ENCODE measurements at regions not wholly inside any gene's neighbourhood (a gene's known extent, or its start where the extent isn't known, plus 50 kb on each side); places are given as distances from the start of the nearest gene placed in this dataset.

- no peak for DNase-seq (ENCODE audit: low read depth in 3 of 3, low spot score in 1 of 3)
Measured at GRCh38 chr21:38959692-38960061, 153.9 kb downstream of the ETS2 start.

DNA sequence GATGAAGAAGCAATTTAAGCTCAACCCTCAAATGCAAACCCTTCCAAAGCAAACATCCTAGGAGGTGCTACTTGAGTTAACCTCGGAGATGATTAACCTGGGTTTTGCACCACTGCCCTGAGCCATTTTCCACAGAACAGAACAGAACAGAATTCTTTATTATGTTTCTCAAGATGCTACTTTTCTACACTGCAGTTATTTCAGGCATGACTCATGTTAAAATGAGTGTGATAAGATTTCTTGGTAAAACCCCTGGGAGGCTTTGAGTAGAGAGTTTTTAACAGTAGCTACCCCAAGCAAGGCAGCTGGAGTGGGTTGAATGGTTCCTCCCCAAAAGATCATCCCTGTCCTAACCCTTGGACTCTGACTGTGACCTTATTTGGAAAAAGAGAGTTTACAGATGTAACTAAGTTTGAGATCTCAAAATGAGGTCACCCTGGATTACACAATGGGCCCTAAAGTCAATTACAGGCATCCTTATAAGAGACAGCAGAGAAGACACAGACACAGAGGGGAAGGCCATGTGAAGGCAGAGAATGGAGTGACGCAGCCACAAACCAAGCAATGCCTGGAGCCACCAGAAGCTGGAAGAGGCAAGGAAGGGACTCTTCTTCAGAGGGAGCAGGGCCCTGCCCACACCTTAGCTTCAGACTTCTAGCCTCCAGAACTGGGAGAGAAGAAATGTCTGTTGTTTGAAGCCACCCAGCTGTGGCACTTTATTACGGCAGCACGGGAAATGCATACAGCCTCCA is 153.4 kb downstream of the ETS2 start:
- DNase-seq (ENCODE audit: low read depth in 3 of 3, low spot score in 1 of 3) = no peak

DNA sequence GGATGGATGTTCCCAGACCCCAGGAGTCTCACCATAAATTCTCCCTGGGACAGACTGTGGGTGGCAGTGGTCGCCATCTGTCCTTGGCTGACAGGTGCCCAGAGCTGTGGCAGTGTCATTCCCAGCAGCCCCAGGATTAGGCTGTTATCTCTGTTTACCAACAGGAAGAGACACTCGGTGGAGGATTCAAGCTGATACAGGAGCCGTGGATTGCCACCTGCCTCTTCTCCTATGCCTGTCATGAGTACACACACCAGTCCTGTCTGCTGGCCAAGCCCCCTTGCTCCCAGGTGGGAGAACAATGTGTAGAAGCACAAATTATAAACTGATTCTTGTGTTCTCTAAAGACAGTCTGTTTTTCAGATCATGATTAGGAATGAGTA is 152.6 kb downstream of the ETS2 start:
- DNase-seq (ENCODE audit: low read depth in 3 of 3, low spot score in 1 of 3) = no peak

DNA sequence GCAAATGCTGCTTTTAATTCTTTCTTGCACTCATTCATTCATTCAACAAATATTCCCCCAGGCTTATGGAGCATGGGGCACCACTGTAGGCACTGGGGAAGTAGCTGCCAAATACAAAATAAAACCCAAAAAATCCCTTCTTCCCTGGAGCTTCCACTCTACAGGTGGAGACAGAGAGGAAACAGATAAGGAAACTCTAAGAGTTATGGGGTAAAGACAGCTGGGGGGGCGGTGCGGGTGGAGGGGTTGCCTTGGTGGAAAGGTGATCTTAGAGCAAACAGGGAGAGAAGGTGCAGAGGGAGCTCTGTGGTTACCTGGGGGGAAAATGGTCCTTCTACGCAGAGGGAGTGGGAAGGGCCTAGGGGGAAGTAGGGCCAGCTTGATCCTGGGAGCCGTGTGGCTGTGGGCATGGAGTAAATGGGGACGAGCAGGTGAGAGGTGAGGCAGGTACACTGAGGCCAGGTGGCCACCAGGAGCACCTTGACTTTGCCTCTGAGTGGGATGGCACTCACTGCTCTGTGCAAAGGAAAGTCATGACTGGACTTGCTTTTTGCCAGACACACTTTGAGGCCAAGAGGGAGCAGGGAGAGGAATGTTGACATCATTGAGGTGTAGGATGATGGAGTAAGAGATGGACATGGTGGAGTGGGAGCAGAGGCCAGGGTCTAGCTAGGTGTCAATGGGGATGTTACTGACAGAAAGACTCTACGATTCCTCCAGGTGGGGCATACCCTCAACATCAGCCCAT is 152.0 kb downstream of the ETS2 start:
- no peak for DNase-seq (ENCODE audit: low read depth in 3 of 3, low spot score in 1 of 3)

DNA sequence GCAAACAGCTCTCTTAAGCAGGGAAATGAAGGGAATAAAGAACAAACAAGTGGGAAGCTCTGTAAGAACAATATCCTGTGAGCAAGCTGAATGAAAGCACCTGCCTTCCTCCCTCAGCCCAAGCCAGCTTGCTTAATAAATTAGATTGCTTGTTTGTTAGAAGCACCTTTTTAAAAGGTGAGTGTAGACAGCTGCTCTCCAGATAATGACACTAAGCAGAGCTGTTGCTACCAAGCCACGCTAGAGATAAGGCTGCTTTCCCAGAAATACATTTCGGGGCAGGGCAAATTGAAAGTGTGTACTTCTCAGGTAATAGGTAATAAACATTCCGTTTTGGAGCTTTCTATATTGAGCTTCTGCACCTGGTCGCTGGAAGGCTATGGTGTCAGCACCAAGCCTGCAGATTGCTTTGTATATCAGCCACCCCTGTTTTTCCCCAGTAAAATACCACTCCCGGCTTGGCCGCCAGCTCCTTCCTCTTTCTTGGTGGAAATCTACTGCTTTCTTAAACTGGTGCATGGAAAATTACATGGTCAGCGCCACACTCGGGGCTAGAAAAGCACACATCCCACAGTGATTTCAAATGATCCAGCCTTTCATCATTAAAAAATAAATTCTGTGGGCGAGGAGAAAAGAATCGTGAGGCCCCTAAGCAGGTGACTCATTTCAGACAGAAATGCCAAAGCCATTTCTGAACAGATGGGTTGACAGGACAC is 151.3 kb downstream of the ETS2 start:
- no peak for DNase-seq (ENCODE audit: low read depth in 3 of 3, low spot score in 1 of 3)

- no peak for DNase-seq (ENCODE audit: low read depth in 3 of 3, low spot score in 1 of 3)
Measured at GRCh38 chr21:38956521-38956855, 150.8 kb downstream of the ETS2 start.

DNA sequence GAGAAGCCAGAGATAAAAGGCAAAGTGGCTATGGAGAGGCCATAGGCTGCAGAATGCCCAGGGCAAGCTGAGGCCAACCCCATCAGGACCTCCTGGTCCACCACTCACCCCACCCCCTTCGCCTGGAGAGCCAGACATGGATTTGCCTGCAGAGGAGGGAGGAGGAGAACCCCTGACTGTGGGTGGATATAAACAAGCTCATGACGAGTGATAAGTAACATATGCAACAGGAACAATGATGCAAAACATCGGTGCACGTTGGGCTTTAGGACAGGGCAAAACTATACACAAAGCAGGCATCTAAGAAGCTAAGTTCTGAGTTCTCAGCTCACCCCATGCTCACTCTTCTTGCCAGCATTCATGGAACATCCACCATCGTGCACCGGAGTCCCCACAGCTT is 150.3 kb downstream of the ETS2 start:
- no peak for DNase-seq (ENCODE audit: low read depth in 3 of 3, low spot score in 1 of 3)

DNA sequence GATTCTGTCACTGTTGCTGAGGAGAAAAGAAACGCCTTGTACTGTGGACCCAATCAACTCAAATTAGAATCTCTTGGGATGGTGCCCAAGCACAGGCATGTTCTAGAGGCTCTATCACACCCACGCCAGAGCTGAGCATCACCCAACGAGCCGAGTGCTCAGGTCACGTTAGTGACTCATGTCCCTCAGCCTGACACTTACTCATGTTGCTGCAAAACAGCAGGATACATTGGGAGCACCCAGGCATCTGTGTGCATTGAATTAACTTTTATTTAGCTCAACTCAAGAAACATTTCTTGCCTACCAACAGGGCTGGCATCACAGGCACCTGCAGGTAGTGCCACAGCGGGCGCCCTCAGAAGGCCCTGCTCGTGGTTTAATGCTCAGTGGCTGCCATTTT is 149.8 kb downstream of the ETS2 start:
- no peak for DNase-seq (ENCODE audit: low read depth in 3 of 3, low spot score in 1 of 3)

DNA sequence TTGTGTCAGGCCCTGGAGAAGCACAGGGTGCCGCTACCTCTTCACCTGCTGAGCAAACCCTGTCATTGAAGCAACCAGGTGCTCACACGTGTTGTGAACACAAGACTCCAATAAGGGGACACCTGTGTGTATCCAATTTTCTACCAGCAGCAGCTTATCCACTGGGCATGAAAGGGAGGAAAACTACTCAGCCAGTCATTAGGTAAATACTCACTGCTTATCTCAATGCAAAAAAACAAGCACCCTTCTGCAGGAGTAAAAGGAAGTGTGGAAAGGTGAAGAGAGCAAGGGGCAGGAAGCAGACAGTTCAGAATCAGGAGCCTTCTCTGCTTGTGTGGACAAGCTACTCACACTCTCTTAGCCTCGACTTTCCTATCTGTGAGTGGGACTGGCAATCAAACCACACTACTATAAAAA is 148.9 kb downstream of the ETS2 start:
- DNase-seq (ENCODE audit: low read depth in 3 of 3, low spot score in 1 of 3) = no peak

DNA sequence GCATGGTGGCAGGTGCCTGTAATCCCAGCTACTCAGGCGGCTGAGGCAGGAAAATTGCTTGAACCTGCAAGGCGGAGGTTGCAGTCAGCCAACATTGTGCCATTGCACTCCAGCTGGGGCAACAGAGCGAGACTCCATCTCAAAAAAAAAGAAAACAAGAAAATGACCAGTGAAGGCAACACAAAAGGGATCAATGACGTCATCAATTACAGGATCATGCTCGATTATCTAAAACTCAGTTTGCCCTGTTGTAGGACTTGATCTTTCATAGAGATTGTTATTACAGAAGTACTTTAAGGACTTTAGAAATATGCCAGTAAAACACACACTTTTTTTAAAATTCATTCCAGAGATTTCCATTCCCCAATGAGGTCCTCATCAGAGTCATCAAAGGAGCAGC is 147.8 kb downstream of the ETS2 start:
- no peak for DNase-seq (ENCODE audit: low read depth in 3 of 3, low spot score in 1 of 3)

DNA sequence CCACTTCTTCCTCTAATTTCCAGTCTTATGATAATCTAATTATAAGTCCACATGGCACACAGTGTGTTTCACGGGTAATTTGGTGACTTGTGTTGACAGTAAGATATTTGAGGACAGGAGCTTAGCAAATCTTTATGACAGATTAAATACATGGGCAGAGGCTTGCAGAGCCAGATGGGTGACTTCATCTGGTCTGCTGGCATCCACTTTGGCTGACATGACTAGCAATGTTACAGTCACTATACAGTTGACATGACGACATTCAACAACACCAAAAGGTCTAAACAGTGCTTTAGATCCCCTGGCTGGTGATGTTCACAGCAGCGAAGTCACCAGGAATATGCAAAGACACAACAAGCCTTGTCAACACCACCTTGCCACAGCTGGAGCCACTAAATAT is 147.2 kb downstream of the ETS2 start:
- DNase-seq (ENCODE audit: low read depth in 3 of 3, low spot score in 1 of 3) = no peak

GRCh38 chr21:38951095-38951730 is 145.5 kb downstream of the ETS2 start:
- DNase-seq (ENCODE audit: low read depth in 3 of 3, low spot score in 1 of 3) = no peak

DNA sequence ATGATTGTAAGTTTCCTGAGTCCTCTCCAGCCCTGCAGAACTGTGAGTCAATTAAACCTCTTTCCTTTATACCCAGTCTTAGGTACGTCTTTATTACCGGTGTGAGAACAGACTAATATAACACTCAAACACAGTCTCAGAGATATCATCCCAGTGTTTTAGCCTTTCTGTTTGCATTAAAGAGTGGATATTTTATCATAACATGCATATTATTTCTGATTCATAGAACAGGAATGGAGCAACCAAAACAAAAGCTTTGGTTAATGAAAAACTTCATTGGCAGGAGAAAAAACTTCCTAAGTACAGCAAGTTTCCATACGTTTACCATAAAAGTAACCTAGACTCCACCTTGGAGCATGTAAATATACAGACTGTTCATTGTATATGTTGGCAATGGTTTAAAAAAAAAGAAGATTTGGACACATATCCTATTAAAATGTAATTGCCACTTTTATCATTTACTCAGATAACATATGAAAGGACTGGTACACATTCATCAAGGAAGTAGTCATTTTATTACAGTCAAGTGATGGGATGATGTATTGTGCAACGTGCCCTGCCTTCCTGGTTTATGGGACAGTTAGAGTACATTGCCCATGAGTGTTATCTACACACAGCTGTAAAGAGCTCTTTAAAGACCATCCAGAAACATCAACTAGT is 144.8 kb downstream of the ETS2 start:
- DNase-seq (ENCODE audit: low read depth in 3 of 3, low spot score in 1 of 3) = no peak

DNA sequence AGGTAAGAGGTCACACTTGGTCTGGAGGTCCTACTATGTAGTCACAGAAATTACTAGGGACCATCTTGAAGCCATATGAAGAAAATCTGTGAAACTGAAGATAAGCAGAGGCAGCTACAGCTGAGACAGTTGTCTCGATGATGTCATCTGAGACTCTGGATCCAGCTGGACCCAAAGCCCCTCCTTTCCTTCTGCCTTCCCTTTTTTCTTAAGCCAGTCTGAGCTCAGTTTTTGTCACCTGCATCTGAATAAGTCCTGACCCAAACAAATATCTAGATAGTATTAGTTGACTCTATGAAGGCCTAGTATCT is 143.3 kb downstream of the ETS2 start:
- DNase-seq (ENCODE audit: low read depth in 3 of 3, low spot score in 1 of 3) = no peak

- no peak for DNase-seq (ENCODE audit: low read depth in 3 of 3, low spot score in 1 of 3)
Measured at GRCh38 chr21:38948377-38949069, 142.8 kb downstream of the ETS2 start.

- no peak for DNase-seq (ENCODE audit: low read depth in 3 of 3, low spot score in 1 of 3)
Measured at GRCh38 chr21:38945545-38946245, 140.0 kb downstream of the ETS2 start.

GRCh38 chr21:38944903-38945302 is 139.2 kb downstream of the ETS2 start:
- no peak for DNase-seq (ENCODE audit: low read depth in 3 of 3, low spot score in 1 of 3)

DNA sequence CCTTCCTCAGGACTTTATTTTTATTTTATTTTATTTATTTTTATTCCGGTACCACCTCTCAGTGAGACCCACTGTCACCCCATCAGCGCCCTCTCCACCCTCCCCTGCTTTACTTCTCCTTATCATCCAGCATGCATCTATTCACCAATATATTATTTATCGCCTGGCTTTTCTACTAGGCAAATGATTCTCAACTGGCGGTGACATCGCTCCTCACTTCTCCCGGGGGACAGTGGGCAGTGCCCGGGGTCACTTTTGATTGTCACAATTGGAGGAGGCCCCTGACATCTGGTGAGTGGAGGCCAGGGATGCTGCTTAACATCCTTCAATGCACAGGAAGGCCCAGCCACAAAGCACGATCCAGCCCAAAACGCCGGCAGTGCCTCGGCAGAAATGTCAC is 138.7 kb downstream of the ETS2 start:
- no peak for DNase-seq (ENCODE audit: low read depth in 3 of 3, low spot score in 1 of 3)

DNA sequence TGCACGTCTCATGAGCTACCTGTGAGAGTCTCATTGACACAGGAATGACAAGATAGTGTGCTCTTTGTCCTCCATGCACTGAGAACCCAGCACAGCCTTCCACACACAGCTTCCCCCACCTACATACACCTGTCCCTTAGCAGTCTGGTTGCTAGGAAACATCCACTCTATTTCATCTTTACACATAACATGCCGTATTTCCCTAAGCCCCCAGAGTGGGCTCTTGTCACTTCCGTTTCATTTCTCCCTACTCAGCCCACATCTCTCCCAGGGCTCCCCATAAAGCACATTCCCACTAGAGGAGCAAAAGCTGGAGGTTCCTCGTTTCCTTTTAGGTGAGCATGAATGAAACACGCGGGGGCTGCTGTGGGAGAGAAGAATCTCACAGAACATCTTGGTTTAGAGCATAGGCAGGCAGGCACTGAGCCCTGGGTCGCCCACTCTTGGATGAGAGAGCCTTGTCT is 137.1 kb downstream of the ETS2 start:
- DNase-seq (ENCODE audit: low read depth in 3 of 3, low spot score in 1 of 3) = no peak

DNA sequence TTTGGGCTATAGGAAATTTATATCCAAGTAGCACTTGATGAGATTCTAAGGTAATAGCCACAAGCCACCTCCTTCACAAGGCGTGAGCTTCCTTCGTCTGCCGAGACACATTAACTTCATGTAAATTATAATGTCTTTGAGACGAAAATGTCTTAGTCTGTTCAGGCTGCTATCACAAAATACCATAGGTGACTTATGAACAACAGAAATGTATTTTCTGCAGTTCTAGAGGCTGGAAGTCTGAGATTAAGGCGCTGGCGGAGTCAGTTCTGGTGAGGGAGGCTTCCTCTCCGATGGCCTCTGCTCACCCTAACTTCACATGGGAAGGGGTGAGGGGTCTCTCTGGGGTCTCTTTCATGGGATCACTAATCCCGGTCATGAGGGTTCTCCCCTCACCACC is 133.0 kb downstream of the ETS2 start:
- no peak for DNase-seq (ENCODE audit: low read depth in 3 of 3, low spot score in 1 of 3)
